ENCODE measurements at regions not wholly inside any gene's neighbourhood (a gene's known extent, or its start where the extent isn't known, plus 50 kb on each side); places are given as distances from the start of the nearest gene placed in this dataset.

- no peak for DNase-seq (ENCODE audit: low read depth)
Observed at GRCh38 chr1:234535763-234536515, 57.0 kb upstream of the TARBP1 start.

- DNase-seq (ENCODE audit: low read depth): no peak
Observed at GRCh38 chr1:234535218-234535617, 56.2 kb upstream of the TARBP1 start.

GRCh38 chr1:234533975-234534876 lies 55.2 kb upstream of the TARBP1 start:
- DNase-seq (ENCODE audit: low read depth): peak; percentile 100

- peak; percentile 91 for DNase-seq (ENCODE audit: low read depth)
Observed at GRCh38 chr1:234533034-234533891, 54.3 kb upstream of the TARBP1 start.

GRCh38 chr1:234532503-234532922 lies 53.5 kb upstream of the TARBP1 start:
- DNase-seq (ENCODE audit: low read depth): no peak

GRCh38 chr1:234531151-234531635 lies 52.2 kb upstream of the TARBP1 start:
- DNase-seq (ENCODE audit: low read depth): no peak

GRCh38 chr1:234530672-234531071 lies 51.7 kb upstream of the TARBP1 start:
- no peak for DNase-seq (ENCODE audit: low read depth)

GRCh38 chr1:234529950-234530237 lies 50.9 kb upstream of the TARBP1 start:
- DNase-seq (ENCODE audit: low read depth): no peak

- no peak for DNase-seq (ENCODE audit: low read depth)
Observed at GRCh38 chr1:234529095-234529949, 50.3 kb upstream of the TARBP1 start.
